ENCODE measurements at regions not wholly inside any gene's neighbourhood (a gene's known extent, or its start where the extent isn't known, plus 50 kb on each side); places are given as distances from the start of the nearest gene placed in this dataset.

DNA sequence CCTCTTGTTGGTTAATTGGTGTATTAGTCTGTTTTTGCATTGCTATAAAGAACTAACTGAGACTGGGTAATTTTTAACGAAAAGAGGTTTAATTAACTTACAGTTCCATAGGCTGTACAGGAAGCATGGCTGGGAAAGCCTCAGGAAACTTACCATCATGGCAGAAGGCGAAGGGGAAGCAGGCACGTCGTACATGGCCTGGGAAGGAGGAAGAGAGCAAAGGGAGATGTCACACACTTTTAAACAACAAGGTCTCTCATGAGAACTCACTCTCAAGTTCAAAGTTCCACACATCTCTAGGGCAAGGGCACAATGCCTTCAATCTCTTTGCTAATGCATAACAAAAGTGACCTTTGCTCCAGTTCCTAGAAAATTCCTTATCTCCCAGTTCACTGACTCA is 125.0 kb upstream of the IRX5 start:
- TF ChIP-seq, protein P1, sequence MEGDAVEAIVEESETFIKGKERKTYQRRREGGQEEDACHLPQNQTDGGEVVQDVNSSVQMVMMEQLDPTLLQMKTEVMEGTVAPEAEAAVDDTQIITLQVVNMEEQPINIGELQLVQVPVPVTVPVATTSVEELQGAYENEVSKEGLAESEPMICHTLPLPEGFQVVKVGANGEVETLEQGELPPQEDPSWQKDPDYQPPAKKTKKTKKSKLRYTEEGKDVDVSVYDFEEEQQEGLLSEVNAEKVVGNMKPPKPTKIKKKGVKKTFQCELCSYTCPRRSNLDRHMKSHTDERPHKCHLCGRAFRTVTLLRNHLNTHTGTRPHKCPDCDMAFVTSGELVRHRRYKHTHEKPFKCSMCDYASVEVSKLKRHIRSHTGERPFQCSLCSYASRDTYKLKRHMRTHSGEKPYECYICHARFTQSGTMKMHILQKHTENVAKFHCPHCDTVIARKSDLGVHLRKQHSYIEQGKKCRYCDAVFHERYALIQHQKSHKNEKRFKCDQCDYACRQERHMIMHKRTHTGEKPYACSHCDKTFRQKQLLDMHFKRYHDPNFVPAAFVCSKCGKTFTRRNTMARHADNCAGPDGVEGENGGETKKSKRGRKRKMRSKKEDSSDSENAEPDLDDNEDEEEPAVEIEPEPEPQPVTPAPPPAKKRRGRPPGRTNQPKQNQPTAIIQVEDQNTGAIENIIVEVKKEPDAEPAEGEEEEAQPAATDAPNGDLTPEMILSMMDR (conservative IDR thresholded peaks at IDR 0.05; ENCODE audit: control insufficient read depth, insufficient read depth, low read depth, low read length), result no peak
- H3K4me3 ChIP-seq (ENCODE audit: control insufficient read depth, low read depth, low read length), result no peak overlapping the region
- DNase-seq (ENCODE audit: low read depth), result no peak

DNA sequence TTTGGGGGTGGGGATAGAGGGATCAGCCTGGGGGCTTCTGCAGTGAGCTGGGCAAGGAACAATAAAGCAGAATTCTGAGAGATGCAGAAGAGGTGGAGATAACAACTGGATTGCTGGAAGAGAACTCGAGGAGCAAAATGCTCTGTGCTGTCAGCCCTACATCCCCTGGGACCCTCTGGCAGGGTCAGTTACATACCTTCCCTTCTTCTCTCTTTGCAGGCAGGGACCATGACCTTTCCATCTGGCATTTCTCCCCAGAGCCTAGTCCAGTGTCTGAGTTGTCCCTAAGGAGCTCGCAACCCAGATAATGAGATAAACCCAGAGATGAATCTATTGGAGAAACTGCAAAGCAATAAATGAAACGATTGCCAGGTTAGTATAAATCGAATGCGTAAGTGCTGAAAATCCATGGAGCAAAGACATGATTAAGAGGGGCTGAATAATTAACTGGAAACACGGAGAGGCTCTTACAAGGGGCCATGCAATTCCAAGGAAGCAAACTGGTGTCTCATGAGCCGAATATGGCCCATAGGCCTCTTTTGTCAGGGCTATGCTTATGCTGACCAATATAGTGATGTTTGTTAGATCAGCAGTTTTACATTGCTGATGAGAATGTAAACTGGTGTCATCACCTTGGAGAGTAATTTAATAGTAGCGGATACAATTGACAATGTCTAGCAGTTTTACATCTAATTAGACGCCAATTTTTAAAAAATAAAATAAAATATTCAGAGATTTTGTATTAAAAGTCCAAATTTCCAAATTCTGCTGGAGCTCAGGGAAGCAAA is 129.4 kb upstream of the IRX5 start:
- no peak overlapping the region for H3K4me3 ChIP-seq (ENCODE audit: control insufficient read depth, low read depth, low read length)
- DNase-seq (ENCODE audit: low read depth), result no peak
- TF ChIP-seq, protein P1 (conservative IDR thresholded peaks at IDR 0.05; ENCODE audit: control insufficient read depth, insufficient read depth, low read depth, low read length), result no peak

DNA sequence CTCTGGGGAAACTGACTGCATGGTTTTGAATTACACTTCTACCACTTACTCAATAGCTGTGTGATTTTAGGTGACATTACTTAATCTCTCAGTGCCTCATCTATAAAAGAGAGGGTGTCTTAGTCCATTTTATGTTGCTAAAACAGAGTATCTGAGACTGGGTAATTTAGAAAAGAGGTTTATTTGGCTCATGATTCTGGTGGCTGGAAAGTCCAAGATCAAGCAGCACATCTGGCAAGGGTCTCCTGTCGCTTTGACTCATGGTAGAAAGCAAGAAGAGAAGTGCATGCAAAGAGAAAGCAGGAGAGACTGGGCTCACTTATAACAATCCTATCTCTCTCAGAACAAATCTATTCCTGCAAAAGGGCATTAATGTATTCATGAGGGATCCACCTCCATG is 132.4 kb upstream of the IRX5 start:
- no peak for DNase-seq (ENCODE audit: low read depth)
- H3K4me3 ChIP-seq (ENCODE audit: control insufficient read depth, low read depth, low read length), result no peak overlapping the region
- TF ChIP-seq, protein P1 (conservative IDR thresholded peaks at IDR 0.05; ENCODE audit: control insufficient read depth, insufficient read depth, low read depth, low read length), result no peak

DNA sequence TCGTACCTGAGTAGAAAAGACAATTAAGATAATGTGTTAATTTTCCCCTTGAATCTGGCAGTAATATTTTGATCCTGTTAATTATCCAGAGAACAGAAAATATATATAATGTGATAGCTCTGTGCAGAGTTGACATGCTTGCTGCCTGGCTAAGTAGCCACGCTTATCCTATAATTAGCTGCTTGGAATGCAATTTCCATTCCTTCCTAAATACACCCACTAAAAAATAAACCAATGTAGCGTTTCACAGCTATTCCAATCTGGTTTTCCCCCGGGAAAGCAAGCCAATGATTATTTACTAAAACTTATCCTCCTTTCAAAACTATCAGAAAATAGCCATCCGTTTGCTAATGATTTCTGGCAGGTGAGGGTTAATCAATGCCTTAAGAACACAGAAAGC is 134.5 kb upstream of the IRX5 start:
- TF ChIP-seq, protein P1 (conservative IDR thresholded peaks at IDR 0.05; ENCODE audit: control insufficient read depth, insufficient read depth, low read depth, low read length), result no peak
- H3K4me3 ChIP-seq (ENCODE audit: control insufficient read depth, low read depth, low read length), result no peak overlapping the region
- DNase-seq (ENCODE audit: low read depth), result no peak

DNA sequence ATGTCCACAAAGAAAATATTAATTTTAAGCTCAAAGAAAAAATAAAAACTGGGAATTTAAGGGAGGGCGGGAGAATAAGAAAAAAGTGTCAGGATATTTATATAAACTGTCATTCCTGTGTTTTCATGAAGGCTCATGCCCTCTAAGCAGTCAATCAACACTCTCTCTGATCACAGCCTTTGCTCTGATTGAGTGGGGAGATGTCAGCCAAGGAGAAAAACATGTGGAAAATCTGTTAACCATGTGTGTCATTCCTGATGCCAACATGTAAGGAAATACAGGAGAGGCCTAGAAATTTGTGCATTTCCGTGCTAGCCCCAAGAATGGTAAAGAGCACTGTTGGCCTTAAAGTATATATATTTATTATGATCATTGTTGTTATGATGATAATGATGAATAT is 137.9 kb upstream of the IRX5 start:
- no peak overlapping the region for H3K4me3 ChIP-seq (ENCODE audit: control insufficient read depth, low read depth, low read length)
- TF ChIP-seq, protein P1 (conservative IDR thresholded peaks at IDR 0.05; ENCODE audit: control insufficient read depth, insufficient read depth, low read depth, low read length), result no peak
- DNase-seq (ENCODE audit: low read depth), result no peak

DNA sequence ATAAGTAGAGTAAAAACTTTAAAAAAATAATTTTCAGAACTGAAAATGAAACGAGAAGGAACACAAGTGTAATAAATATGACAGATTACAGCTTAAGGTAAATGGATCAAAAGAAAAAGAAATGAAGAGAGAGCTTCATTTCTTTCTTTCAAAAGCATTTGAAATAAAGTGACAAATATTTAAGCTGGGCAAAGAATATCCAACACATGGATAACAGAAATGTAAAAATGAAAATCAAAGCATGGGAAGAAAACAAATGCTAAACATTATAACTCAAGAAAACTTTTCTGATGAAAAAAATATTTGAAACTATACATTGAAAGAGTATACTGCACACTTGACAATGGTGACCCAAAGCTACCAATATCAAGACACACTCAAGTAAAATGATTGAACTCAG is 143.6 kb upstream of the IRX5 start:
- DNase-seq (ENCODE audit: low read depth), result no peak
- no peak overlapping the region for H3K4me3 ChIP-seq (ENCODE audit: control insufficient read depth, low read depth, low read length)
- TF ChIP-seq, protein P1 (conservative IDR thresholded peaks at IDR 0.05; ENCODE audit: control insufficient read depth, insufficient read depth, low read depth, low read length), result no peak
